HuH-7.5 (cell line): ENCODE measurements at regions not wholly inside any gene's neighbourhood (a gene's known extent, or its start where the extent isn't known, plus 50 kb on each side); places are given as distances from the start of the nearest gene placed in this dataset.

Experiments used
- DNase-seq: peaks from one replicate; pipeline ENCODE4 v3.0.0; 2011; ENCODE audit warnings: low spot score

GRCh38 chr10:106520698-106521097 lies 643.8 kb downstream of the SORCS1 start:
- no peak for DNase-seq

- DNase-seq: no peak
Observed at GRCh38 chr10:106519376-106520030, 645.0 kb downstream of the SORCS1 start.

DNA sequence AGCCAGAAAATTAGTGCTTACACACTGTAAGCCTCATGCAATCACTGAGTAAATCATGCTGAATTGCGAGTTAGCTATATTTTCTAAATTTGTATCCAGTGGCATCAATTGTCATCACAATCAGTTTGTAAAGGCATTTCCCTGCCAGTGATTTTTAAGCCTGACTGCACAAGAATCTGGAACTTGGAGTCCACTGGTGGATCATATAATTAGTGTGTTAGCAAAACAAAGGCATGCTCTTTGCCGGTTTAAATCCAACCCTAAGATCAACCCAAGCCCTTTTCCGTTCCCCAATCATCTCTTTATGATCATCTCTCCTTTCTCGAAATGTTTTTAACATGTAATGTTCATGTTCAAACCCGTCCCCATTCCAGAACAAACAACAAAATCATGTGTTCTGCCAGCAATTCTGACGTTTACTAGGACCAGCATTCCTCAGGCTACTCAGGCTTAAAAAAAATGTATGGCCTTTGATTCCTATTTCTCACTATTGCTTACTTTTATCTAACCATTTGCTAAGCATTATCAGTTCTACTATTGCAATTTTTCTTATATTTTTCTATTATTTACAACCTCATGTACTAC lies 649.2 kb downstream of the SORCS1 start:
- DNase-seq: no peak

DNA sequence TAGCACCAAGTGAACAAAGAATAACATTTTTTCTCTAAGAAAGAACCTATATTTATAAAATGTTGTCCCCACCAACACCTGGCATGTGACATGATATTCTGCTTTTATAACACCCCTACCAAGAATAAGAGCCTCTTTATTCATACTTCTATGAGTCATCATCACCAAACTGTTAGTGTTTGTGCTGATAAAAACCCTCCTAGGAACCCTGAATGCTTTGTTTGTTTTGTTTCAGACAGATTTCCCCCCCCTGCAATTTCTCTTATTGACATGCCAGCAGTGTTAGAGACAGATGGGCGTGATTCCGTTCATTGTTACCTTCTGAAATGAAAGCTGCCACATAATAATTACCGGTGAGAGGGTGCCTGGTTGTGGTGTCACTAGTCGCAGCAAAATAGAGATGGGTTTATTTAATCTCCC lies 651.1 kb downstream of the SORCS1 start:
- DNase-seq: no peak

DNA sequence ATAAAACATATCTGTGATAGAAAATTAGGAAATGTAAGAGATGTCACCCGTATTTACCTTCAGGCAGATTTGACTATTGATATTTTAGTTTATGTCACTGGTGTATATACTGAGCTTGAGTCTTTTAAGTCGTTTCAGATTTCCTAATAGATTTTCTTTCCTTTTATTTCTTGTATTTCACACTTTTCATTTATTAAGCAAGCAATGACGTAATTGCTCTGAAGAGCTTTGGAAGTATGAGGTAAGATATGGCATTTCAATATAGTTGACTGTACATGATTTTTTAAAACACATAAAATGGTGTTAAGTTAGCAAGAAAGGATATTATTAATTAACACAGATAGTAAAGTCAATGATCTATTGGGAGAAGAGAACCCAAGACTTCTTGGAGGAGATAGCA lies 652.6 kb downstream of the SORCS1 start:
- DNase-seq: no peak

- DNase-seq: no peak
Observed at GRCh38 chr10:106508950-106509349, 655.6 kb downstream of the SORCS1 start.

DNA sequence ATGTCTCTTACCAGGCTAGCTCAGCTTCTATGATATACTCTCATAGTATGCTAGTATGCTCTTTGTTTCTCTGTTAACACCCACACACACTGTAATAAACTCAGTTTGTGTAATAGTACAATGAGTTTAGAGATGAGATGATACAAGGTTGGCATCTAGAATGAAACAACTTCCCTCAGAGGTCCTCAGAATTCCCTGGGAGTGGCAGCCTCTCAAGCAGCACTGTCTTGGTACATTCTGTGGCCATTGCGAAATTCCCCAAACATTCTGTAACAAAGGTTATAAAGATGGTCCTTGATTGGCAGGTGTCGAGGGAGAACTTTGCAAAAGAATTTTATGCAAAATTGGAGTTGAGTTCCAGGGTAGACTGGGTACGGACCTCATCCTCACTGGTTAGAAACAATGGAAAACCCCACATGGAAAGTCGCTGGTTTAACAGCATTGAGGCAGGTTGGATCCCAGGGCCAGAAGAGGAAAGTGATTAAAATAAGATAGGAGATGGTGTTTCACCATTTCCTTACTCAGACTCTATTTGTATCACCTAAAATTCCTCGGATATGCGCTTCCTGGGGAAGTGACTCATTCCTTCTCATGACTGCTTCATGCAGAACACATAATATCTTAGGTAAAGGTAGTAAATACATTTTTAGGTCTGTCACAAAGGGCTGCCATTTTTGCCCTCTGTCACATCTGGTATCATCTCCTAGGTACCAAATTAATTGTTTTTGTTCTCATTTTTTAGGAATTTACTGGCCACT lies 657.8 kb downstream of the SORCS1 start:
- no peak for DNase-seq

GRCh38 chr10:106504536-106504935 lies 660.0 kb downstream of the SORCS1 start:
- no peak for DNase-seq

DNA sequence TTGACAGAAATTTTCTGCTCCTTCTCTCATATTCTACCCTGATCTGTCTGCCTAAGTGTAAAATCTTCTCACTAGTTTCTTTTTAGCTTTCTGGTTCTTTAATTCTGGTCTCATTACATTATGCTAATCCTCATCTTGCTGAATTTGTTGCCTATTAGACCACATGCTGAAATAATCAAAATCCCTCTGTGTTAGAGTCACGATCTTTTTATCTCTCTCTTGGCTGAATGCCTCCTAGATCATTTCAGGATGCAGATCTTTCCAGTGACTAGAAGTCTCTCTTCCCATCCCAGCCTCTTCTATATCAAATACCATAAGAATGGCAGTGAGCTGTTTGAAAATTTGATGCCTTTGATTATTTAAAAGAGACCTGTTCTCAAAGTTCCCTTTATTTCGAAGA lies 661.9 kb downstream of the SORCS1 start:
- DNase-seq: no peak

DNA sequence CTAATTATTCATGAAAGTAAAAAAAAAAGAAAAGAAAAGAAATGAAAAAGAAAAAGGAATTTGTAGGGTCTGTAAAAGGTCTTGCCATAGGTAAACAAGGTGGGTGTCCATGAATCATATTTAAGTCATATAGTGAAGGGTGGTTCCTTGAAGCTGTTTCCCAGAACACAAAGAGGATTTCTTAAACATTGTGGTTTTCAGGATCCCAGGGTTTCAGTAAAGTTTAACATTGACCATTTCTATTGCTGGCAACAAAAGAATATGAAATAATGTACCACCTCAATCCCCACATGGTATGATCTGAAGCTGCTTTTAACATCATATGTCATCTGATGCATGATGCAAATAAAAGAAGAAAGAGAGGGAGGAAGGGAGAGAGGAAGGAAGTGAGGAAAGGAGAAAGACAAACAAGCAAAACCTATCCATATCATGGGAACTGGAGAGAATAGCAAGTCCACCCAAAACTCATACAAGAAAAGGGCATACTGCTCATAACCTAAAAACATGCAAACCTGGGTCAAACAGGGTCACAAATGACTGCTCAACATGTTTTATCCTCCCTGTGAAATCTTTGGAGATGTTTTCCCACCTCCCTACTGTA lies 663.5 kb downstream of the SORCS1 start:
- DNase-seq: no peak

DNA sequence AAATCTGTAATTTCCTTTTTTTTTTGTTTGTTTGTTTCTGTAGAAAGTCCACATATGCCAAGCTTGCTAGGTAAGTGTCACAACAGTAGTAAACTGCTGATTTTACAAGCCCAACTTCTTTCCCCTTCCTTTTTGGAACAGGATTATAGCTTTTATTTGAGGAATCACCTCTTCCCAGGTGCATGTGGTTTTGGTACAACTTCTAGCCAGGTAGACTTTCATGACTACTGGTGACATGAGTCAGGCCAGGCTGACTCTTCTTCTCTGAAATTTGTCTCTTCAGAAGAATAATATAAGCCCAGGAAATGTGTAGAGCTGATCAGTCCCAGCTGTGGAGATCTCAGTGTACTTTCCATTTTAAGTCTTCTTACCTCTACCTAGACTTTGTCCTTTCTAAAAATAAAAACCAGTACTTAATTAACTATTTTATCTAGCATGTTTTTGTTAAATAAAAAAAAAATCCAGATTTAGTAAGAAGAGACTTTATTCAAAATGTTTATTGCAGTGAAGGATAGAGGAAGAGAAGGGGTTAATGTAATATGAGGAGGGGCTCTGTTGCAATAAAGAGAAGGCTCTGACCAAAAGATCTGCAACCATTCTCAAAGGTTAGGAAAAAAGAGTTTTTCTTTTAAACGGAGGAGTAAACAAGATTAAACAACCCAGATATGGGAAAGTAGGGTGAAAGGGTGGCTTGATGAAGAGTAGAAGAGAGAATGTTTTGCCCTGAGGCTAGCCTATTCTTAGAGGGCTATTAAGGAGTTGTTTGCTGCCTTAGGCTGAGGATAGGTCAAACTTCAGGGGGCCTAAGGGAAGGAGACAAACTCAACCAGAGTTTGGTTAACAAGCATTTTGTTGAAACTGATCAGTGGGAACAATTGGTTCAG lies 664.2 kb downstream of the SORCS1 start:
- no peak for DNase-seq

DNA sequence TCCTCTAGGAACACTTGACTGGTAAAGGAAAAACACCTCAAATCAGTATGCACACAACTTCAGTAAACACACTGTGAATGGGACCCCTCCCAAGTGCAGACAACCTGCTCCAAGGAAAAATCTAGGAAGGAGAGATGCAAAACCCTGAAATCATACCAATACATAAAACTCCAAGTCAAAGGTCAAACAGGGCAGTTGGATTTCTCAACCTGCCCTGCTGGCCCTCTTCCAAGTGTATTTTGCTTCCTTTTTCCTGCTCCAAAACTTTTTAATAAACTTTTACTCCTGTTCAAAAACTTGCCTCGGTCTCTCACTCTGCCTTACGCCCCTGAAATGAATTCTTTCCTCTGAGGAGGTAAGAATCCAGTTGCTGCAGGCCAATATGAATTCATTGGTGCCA lies 665.1 kb downstream of the SORCS1 start:
- no peak for DNase-seq

GRCh38 chr10:106498675-106499074 lies 665.8 kb downstream of the SORCS1 start:
- DNase-seq: no peak

- DNase-seq: no peak
Observed at GRCh38 chr10:106495931-106496330, 668.6 kb downstream of the SORCS1 start.

- no peak for DNase-seq
Observed at GRCh38 chr10:106493751-106494150, 670.8 kb downstream of the SORCS1 start.

DNA sequence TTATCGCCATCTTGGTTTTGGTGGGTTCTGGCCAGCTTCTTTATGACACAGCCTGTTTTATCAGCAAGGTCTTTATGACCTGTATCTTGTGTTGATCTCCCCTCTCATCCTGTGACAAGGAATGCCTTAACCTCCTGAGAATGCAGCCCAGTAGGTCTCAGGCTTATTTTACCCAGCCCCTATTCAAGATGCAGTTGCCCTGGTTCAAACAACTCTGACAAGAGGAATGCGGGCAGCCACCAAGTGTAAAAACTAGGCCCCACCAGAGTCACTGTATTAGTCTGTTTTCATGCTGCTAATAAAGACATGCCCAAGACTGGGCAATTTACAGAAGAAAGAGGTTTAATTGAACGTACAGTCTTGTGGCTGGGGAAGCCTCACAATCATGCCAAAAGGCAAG lies 671.3 kb downstream of the SORCS1 start:
- DNase-seq: no peak

- no peak for DNase-seq
Observed at GRCh38 chr10:106487726-106488125, 676.8 kb downstream of the SORCS1 start.

DNA sequence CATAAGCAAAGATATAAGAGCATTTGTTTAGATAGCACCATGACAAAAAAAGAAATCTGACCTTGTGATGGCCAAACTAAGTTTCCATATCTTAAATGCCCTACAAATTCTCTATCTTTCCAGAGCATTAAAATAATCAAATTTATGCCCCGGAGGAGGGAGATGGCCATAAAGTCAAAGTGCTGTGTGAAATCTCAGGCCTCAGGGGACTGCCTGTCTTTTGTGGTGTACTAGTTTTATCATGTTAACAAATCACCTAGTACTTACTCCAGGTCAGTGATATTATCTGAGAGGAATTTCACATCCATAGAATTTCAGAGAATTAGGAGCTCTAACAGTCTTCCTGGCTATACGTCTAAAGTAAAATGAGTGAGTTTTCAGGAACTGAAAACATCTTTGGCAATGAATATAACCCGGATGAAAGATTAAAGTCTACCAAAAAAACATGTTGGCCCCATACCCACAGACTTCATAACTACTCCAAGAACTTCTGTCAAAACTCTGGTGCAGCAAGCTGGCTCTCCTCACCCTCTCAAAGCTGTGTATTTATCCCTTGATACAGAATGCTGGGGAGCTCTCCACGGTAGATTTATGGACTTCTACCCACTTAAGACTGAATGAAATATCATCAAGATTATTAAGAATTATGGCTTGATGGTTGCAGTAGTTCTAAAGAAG lies 682.8 kb downstream of the SORCS1 start:
- no peak for DNase-seq

DNA sequence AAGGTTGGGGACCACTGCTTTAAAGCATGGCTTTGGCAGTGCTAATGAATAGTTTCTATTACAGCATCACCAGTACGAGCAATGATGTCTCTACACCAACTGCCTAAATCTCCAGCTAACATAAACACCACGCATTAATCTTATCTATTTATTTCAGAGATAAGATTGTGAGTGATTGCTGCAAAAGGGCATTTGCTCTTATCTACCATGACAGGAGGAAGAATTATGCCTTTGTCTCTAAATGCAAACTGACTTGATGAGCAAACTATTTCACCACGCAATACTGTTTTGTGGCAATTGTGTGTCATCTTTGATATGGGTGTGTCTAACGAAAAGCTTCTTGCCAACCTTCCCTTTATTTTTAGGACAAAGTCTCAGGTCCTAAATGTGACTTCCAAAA lies 684.9 kb downstream of the SORCS1 start:
- no peak for DNase-seq

DNA sequence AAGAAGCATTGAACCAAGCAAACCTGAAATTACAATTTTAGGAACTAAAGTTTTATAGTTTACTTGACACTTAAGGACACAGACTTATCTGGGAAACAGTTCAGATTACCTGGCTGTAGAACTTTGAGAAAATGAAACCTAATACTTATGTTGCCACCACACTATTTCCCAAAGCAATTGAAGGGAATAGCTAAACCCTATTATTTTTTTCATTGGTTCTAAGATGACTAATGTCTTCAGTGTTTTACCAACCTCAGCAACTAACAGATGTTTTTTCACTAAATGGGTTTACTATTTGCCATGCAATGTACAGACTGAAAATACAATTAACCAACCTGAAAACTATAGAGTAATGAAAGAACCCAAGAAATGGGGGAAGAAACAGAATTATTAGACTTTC lies 689.6 kb downstream of the SORCS1 start:
- DNase-seq: no peak

- DNase-seq: no peak
Observed at GRCh38 chr10:106473129-106473685, 691.3 kb downstream of the SORCS1 start.
